ENCODE measurements at regions not wholly inside any gene's neighbourhood (a gene's known extent, or its start where the extent isn't known, plus 50 kb on each side); places are given as distances from the start of the nearest gene placed in this dataset.

DNA sequence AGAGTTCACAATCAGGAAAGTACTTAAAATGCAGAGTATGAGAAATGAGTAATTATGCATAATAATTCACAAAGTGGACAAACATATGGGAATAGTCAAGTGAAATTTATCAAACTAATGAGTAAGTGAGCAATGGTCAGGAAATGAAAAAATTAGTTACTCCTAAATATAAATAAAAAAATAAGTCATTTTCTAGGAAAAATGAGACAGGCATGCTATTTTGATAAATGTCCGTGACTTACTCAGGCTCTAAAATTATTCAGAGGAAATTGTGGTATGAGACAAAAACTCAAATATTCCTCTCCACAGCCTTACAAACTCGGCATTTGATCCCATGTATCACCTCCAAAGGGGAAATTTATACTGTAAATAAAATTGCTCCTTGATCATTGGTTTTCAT lies 181.2 kb downstream of the COX18 start:
- no peak for TF ChIP-seq ZNF274 (IDR thresholded peaks at IDR 0.05; ENCODE audit: low read depth, low read length)
- TF ChIP-seq YY1 (IDR thresholded peaks at IDR 0.05; ENCODE audit: insufficient read depth, insufficient read length), result no peak
